Epithelial cell of esophagus (primary cell): ENCODE measurements at regions not wholly inside any gene's neighbourhood (a gene's known extent, or its start where the extent isn't known, plus 50 kb on each side); places are given as distances from the start of the nearest gene placed in this dataset.

Source experiments
- DNase-seq: peaks from one replicate; pipeline ENCODE4 v3.0.0; 2010; ENCODE audit warnings: low read depth
- H3K4me3 ChIP-seq: 2 replicates; pipeline ENCODE4 v1.5.1; 2011; ENCODE audit warnings: mild to moderate bottlenecking, low read length, control low read depth
- TF ChIP-seq, protein P1 (sequence below): IDR thresholded peaks from 2 replicates; pipeline ENCODE4 v1.5.1; 2011; ENCODE audit warnings: low read depth, mild to moderate bottlenecking, low read length, control low read depth, inconsistent platforms; ENCODE audit not compliant: insufficient read depth; ENCODE audit errors: missing control alignments

GRCh38 chr6:22891934-22892333 is 322.6 kb downstream of the HDGFL1 start:
- DNase-seq: peak; percentile 27
- no peak overlapping the region for H3K4me3 ChIP-seq
- TF ChIP-seq, protein P1, sequence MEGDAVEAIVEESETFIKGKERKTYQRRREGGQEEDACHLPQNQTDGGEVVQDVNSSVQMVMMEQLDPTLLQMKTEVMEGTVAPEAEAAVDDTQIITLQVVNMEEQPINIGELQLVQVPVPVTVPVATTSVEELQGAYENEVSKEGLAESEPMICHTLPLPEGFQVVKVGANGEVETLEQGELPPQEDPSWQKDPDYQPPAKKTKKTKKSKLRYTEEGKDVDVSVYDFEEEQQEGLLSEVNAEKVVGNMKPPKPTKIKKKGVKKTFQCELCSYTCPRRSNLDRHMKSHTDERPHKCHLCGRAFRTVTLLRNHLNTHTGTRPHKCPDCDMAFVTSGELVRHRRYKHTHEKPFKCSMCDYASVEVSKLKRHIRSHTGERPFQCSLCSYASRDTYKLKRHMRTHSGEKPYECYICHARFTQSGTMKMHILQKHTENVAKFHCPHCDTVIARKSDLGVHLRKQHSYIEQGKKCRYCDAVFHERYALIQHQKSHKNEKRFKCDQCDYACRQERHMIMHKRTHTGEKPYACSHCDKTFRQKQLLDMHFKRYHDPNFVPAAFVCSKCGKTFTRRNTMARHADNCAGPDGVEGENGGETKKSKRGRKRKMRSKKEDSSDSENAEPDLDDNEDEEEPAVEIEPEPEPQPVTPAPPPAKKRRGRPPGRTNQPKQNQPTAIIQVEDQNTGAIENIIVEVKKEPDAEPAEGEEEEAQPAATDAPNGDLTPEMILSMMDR: no peak

DNA sequence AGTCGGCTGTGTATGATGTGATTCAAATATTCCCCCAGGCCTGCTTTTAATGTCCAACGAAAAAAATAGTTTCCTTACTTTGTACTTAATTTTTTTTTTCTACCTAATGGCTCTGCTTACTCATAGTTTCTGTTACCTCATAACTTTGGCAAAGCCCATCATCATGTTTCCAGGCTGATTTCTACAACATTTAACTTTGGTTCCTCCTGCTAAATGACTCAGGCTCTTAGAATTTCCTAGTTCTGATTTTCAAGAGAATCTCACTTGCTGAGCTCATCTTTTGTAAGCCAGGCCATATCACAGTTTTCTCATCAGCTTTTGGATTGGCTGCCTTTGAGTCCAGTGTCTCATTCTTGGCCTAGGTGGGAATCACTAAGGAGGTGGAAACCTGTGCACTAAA is 323.1 kb downstream of the HDGFL1 start:
- H3K4me3 ChIP-seq: no peak overlapping the region
- peak; percentile 97 for DNase-seq
- TF ChIP-seq, protein P1: no peak

DNA sequence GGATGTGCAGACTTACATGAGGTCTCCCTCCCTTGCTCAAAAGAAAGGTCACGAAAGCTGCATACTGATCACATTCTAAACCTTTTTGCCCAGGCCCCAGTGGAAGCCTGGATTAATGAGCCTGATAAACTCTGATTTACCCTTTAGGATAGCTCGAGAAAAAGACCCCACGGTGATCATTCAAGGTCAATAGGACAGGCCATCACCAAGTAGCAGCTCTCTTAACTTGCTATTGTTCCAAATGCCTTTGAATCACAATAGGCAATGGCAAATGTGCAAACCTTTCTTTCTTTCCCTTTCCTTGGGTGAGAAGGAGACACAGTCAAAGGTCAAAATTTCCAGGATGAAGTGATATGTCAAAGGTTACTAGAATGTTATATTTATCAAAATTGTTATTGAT is 327.3 kb downstream of the HDGFL1 start:
- TF ChIP-seq, protein P1: no peak
- H3K4me3 ChIP-seq: no peak overlapping the region
- no peak for DNase-seq

DNA sequence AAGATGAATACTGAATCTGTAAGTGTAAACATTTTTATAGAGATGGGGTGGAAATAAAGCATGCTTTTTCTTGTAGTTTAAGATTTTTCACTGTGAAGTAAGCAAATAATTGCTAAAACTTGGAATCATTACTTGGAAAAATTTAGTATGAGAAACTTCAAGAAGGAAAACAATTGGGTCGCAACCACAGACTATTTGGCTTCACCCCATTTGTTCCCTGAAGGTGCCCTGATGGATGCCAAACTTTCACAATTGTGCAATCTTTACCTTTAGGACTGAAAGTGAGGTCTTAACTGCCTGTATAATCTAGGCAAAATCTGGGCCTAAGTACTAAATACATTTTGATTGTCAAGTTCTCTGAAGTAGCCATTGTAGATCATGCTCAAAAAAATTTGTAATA is 330.1 kb downstream of the HDGFL1 start:
- no peak overlapping the region for H3K4me3 ChIP-seq
- TF ChIP-seq, protein P1: no peak
- no peak for DNase-seq

DNA sequence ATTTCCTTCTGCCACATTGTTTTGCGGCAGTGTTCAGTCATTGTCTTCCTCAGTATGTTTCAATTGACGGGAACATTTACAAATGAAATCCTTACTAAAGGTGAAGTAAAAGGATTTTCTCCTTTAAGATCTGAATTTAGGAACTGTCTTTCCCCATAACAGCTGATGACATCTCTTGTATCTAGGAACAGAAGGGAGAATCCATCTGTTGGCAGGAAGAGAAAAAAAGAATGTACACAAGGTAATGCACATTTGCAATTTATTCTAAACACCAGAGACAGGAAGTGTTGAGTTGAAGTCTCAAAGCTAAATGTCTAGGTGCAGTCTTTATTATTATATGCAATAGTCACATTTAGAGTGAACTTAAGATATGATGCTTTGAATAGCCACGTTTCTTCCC is 334.5 kb downstream of the HDGFL1 start:
- DNase-seq: no peak
- TF ChIP-seq, protein P1: no peak
- no peak overlapping the region for H3K4me3 ChIP-seq

GRCh38 chr6:22904431-22904830 is 335.1 kb downstream of the HDGFL1 start:
- TF ChIP-seq, protein P1: no peak
- peak; percentile 15 for DNase-seq

DNA sequence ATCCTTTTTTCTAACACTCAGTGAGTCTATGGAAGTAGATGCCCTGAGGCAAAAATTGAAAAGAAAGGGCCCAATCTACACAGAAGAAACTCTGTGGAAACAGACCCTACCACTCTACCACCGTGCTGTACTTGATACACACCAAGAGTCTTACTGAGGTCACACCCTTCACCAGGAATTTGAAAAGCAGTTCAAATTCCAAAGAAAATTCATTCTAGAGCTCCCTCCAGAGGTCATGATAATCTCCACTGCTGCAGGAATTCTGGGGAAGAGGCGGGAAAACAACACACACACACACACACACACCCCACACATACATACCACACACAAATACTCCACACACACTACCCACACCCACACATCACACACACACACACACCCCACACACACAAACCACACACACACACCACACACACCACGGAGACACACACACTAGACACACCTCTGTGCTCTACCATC is 336.8 kb downstream of the HDGFL1 start:
- no peak overlapping the region for H3K4me3 ChIP-seq
- DNase-seq: peak; percentile 63
- TF ChIP-seq, protein P1: peak; percentile 53

More at GRCh38 chr6:22904431-22904830, 335.1 kb downstream of the HDGFL1 start:
- H3K4me3 ChIP-seq: no peak overlapping the region
